Coronary artery (tissue), 2 donors: ENCODE measurements at regions not wholly inside any gene's neighbourhood (a gene's known extent, or its start where the extent isn't known, plus 50 kb on each side); places are given as distances from the start of the nearest gene placed in this dataset.

Experiments
- DNase-seq: peaks from one replicate; pipeline ENCODE4 v3.0.0-alpha.2; 2017; ENCODE audit warnings: low spot score
- H3K27ac ChIP-seq, 2 donors: fragments of 200-600 bp; sonication (generic); one replicate each; pipeline ENCODE4 v1.5.1; 2016 to 2019
- H3K4me3 ChIP-seq: fragments of 200-600 bp; sonication (generic); 2 replicates; pipeline ENCODE4 v1.5.1; 2016; ENCODE audit warnings: mild to moderate bottlenecking, moderate library complexity
- CTCF ChIP-seq: fragments of 200-600 bp; sonication (generic); IDR thresholded peaks from one replicate; pipeline ENCODE4 v1.5.1; 2019; ENCODE audit warnings: antibody characterized with exemption

- no peak for TF ChIP-seq CTCF
- Histone ChIP-seq H3K27ac (no peak overlapping the region), H3K4me3 (no peak overlapping the region)
- DNase-seq = no peak
These were observed 269.9 kb downstream of the MEF2C start for GRCh38 chr5:88613051-88613450.

DNA sequence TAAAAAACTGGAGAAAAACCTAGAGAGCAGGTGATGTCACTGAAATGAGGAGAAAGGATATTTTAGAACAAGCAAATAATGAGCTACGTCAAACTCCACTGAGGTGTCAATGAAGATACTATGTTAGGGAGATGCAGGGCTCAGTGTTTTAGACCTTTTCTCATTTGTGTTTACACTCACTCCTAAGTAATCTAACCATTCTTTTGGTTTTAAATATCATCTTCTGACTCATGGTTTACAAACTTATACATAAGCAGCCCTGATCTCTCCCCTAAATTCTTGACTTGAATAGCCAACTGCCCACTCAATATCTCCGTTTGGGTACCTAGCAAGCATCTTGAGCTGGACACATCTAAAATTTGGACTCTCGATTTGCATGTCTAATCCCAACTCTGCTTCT is 272.4 kb downstream of the MEF2C start:
- no peak overlapping the region for H3K27ac ChIP-seq
- TF ChIP-seq CTCF = no peak
- DNase-seq = no peak
- H3K4me3 ChIP-seq = no peak overlapping the region

DNA sequence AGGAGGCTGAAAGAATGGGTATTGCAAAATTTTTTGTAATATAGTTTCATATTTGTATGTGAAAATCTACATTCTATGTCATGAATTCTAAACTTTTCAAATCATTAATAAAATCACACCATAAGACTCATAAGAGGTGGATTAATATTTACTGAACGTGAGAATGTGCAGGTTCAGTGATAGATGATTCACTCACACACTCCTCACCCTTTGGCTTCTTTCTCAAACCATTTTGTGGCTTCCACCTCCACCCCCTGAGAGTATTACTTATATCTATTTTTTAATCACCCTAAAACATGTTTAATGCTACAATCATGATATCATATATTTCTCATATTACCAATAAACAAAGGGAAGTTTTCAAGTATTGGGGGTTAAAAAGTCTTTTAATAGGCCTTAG is 275.5 kb downstream of the MEF2C start:
- Histone ChIP-seq H3K27ac (no peak overlapping the region), H3K4me3 (no peak overlapping the region)
- no peak for DNase-seq
- no peak for TF ChIP-seq CTCF

- Histone ChIP-seq H3K27ac (no peak overlapping the region), H3K4me3 (no peak overlapping the region)
- TF ChIP-seq CTCF = no peak
- no peak for DNase-seq
These were observed 276.4 kb downstream of the MEF2C start for GRCh38 chr5:88606626-88607025.

GRCh38 chr5:88606173-88606572 is 276.8 kb downstream of the MEF2C start:
- no peak for DNase-seq
- H3K4me3 ChIP-seq = no peak overlapping the region
- H3K27ac ChIP-seq = no peak overlapping the region
- TF ChIP-seq CTCF = no peak

GRCh38 chr5:88602584-88602983 is 280.4 kb downstream of the MEF2C start:
- H3K4me3 ChIP-seq = no peak overlapping the region
- no peak overlapping the region for H3K27ac ChIP-seq
- DNase-seq = no peak
- TF ChIP-seq CTCF = no peak

DNA sequence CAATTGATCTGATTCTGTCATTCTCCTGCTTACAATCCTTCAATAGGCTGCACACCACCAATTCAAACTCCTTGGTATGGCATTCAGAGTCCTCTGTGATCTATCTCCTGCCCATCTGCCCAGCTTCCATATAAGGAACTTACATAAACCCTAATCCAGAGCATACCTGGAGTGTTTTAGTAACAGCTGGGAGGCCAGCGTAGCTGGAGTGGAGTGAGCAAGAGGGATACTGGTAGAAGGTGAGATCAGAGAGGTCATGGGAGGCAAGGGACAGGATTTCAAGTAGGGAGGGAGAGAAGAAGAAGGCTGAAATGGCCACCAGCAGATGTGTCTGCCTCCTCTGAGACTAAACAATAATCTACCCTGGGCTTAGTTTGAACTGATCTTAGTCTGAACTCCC is 288.5 kb downstream of the MEF2C start:
- no peak overlapping the region for H3K27ac ChIP-seq
- DNase-seq = no peak
- no peak overlapping the region for H3K4me3 ChIP-seq
- TF ChIP-seq CTCF = no peak
